Keratinocyte (primary cell): ENCODE measurements at regions not wholly inside any gene's neighbourhood (a gene's known extent, or its start where the extent isn't known, plus 50 kb on each side); places are given as distances from the start of the nearest gene placed in this dataset.

ENCODE experiments used
- DNase-seq: peaks from one replicate; pipeline ENCODE4 v3.0.0-alpha.2; 2011; ENCODE audit warnings: low read depth, missing footprints, low spot score
- FAIRE-seq: peaks from 2 replicates; lab custom pipeline; 2011; peaks lifted over from hg19 to GRCh38; lab: Jason Lieb, UNC
- H2AFZ ChIP-seq: 2 replicates; pipeline ENCODE4 v1.6.0; 2012; ENCODE audit warnings: low read length, control low read depth, inconsistent platforms; ENCODE audit not compliant: control insufficient read depth
- H3K27ac ChIP-seq: 2 replicates; pipeline ENCODE4 v1.5.1; 2011; ENCODE audit warnings: low read length; ENCODE audit not compliant: control insufficient read depth, insufficient read depth
- H3K27me3 ChIP-seq: 3 replicates; pipeline ENCODE4 v1.6.0; 2011; ENCODE audit warnings: low read length; ENCODE audit not compliant: control insufficient read depth, insufficient read depth; ENCODE audit errors: extremely low read depth
- H3K36me3 ChIP-seq, 2 experiments: 2 replicates in 1 of 2; 3 replicates in 1 of 2; pipeline ENCODE4 v1.5.1; 2011; ENCODE audit warnings: low read length in 2 of 2, mild to moderate bottlenecking in 1 of 2; ENCODE audit not compliant: control insufficient read depth in 2 of 2, insufficient read depth in 2 of 2; ENCODE audit errors: extremely low read depth in 1 of 2
- H3K4me1 ChIP-seq: 3 replicates; pipeline ENCODE4 v1.5.1; 2011; ENCODE audit warnings: low read length; ENCODE audit not compliant: control insufficient read depth, insufficient read depth; ENCODE audit errors: extremely low read depth
- H3K4me2 ChIP-seq: 3 replicates; pipeline ENCODE4 v1.6.0; 2011; ENCODE audit warnings: low read depth, low read length; ENCODE audit not compliant: control insufficient read depth, insufficient read depth; ENCODE audit errors: extremely low read depth
- H3K4me3 ChIP-seq, 3 experiments: fragments of 200-600 bp in 1 of 3; sonication (generic) in 1 of 3; 2 replicates in 2 of 3; 3 replicates in 1 of 3; pipeline ENCODE4 v1.5.1; 2011 to 2016; ENCODE audit warnings: low read length in 3 of 3, mild to moderate bottlenecking in 3 of 3, control low read depth in 2 of 3, inconsistent platforms in 1 of 3, low read depth in 1 of 3, mixed read lengths in 1 of 3, mixed run types in 1 of 3, moderate library complexity in 1 of 3; ENCODE audit not compliant: control insufficient read depth in 2 of 3, insufficient read depth in 2 of 3; ENCODE audit errors: extremely low read depth in 1 of 3
- H3K79me2 ChIP-seq: 2 replicates; pipeline ENCODE4 v1.6.0; 2012; ENCODE audit warnings: low read length; ENCODE audit not compliant: control insufficient read depth, insufficient read depth
- H3K9ac ChIP-seq: 3 replicates; pipeline ENCODE4 v1.6.0; 2011; ENCODE audit warnings: low read length; ENCODE audit not compliant: control insufficient read depth, insufficient read depth; ENCODE audit errors: extremely low read depth
- H3K9me1 ChIP-seq: 3 replicates; pipeline ENCODE4 v1.6.0; 2011; ENCODE audit warnings: low read length; ENCODE audit not compliant: control insufficient read depth, insufficient read depth; ENCODE audit errors: extremely low read depth
- H3K9me3 ChIP-seq: 2 replicates; pipeline ENCODE4 v1.5.1; 2012; ENCODE audit warnings: low read depth, low read length; ENCODE audit not compliant: control insufficient read depth
- H4K20me1 ChIP-seq: 3 replicates; pipeline ENCODE4 v1.6.0; 2011; ENCODE audit warnings: low read length; ENCODE audit not compliant: control insufficient read depth, insufficient read depth; ENCODE audit errors: extremely low read depth
- CTCF ChIP-seq, 3 experiments: IDR thresholded peaks in 1 of 3; conservative IDR thresholded peaks in 1 of 3; optimal IDR thresholded peaks in 1 of 3; 2 replicates in 2 of 3; 3 replicates in 1 of 3; pipeline versions ENCODE3 to v1.5.1; 2011; ENCODE audit warnings: low read length in 3 of 3, mild to moderate bottlenecking in 3 of 3, moderate library complexity in 2 of 3, control low read depth in 1 of 3, inconsistent platforms in 1 of 3; ENCODE audit not compliant: insufficient read depth in 2 of 3; ENCODE audit errors: extremely low read depth in 1 of 3
- EZH2 ChIP-seq: IDR thresholded peaks from one replicate; pipeline ENCODE4 v1.6.1; 2012; ENCODE audit warnings: inconsistent platforms, mild to moderate bottlenecking, low read length, moderate library complexity
- dilution Hi-C: fragments of 300-500 bp; cut with MboI; formaldehyde crosslinking; loops from one replicate; pipeline ENCODE4 v1.7.0; 2020; ENCODE audit warnings: low sequenced_read_pairs; ENCODE audit not compliant: extremely low pct_ligation_motif_present

GRCh38 chr12:126219654-126220279 lies 1154.5 kb downstream of the AACS start:
- FAIRE-seq, result no peak
- no peak overlapping the region for H3K4me3 ChIP-seq
- dilution Hi-C loops, result no loop called here

GRCh38 chr12:126224032-126224431 lies 1158.8 kb downstream of the AACS start:
- dilution Hi-C loops, result no loop called here
- H2AFZ ChIP-seq, result no peak overlapping the region
- H3K4me3 ChIP-seq, result no peak overlapping the region
- H4K20me1 ChIP-seq, result no peaks in the 10 kb centered on the region
- DNase-seq (no peak), FAIRE-seq (no peak)
- no peak overlapping the region for H3K4me2 ChIP-seq
- H3K9me1 ChIP-seq, result no peaks in the 10 kb centered on the region
- TF ChIP-seq EZH2 (no peak), CTCF (optimal IDR thresholded peaks at IDR 0.05 in 1 of 3, IDR thresholded peaks at IDR 0.05 in 1 of 3, conservative IDR thresholded peaks at IDR 0.05 in 1 of 3; ENCODE audit: extremely low read depth in 1 of 3, insufficient read depth in 2 of 3, low read length in 3 of 3) (no peak)
- no peaks in the 10 kb centered on the region for H3K27me3 ChIP-seq
- H3K79me2 ChIP-seq, result no peaks in the 10 kb centered on the region
- no peaks in the 10 kb centered on the region for H3K9me3 ChIP-seq
- H3K27ac ChIP-seq, result no peak overlapping the region
- H3K9ac ChIP-seq, result no peak overlapping the region
- no peaks in the 10 kb centered on the region for H3K36me3 ChIP-seq
- no peaks in the 10 kb centered on the region for H3K4me1 ChIP-seq

More at GRCh38 chr12:126219654-126220279, 1154.5 kb downstream of the AACS start:
- no peaks in the 10 kb centered on the region for H4K20me1 ChIP-seq
- no peak overlapping the region for H3K9ac ChIP-seq
- no peaks in the 10 kb centered on the region for H3K79me2 ChIP-seq
- H3K4me2 ChIP-seq, result no peak overlapping the region
- TF ChIP-seq EZH2 (no peak), CTCF (optimal IDR thresholded peaks at IDR 0.05 in 1 of 3, IDR thresholded peaks at IDR 0.05 in 1 of 3, conservative IDR thresholded peaks at IDR 0.05 in 1 of 3; ENCODE audit: extremely low read depth in 1 of 3, insufficient read depth in 2 of 3, low read length in 3 of 3) (no peak)
- no peak for DNase-seq
- no peaks in the 10 kb centered on the region for H3K36me3 ChIP-seq
- H3K9me3 ChIP-seq, result no peaks in the 10 kb centered on the region
- no peaks in the 10 kb centered on the region for H3K27me3 ChIP-seq
- no peak overlapping the region for H2AFZ ChIP-seq
- H3K9me1 ChIP-seq, result no peaks in the 10 kb centered on the region
- H3K4me1 ChIP-seq, result no peaks in the 10 kb centered on the region
- H3K27ac ChIP-seq, result no peak overlapping the region
